Muscle layer of duodenum (tissue), 2 donors: ENCODE measurements at regions not wholly inside any gene's neighbourhood (a gene's known extent, or its start where the extent isn't known, plus 50 kb on each side); places are given as distances from the start of the nearest gene placed in this dataset.

ENCODE experiments used
- H3K27ac ChIP-seq: one replicate; pipeline ENCODE4 v1.7.0; 2013; ENCODE audit warnings: mild to moderate bottlenecking, low read length
- H3K27me3 ChIP-seq: one replicate; pipeline ENCODE4 v1.7.0; 2013; ENCODE audit warnings: low read depth, mild to moderate bottlenecking, control low read depth, low read length
- H3K36me3 ChIP-seq, 2 donors: one replicate each; pipeline ENCODE4 v1.7.0; 2013; ENCODE audit warnings: low read length in 2 of 2, control low read depth in 1 of 2, mild to moderate bottlenecking in 1 of 2; ENCODE audit not compliant: insufficient read depth in 2 of 2, control insufficient read depth in 1 of 2
- H3K4me1 ChIP-seq, 2 donors: one replicate each; pipeline ENCODE4 v1.7.0; 2013; ENCODE audit warnings: low read length in 2 of 2, mild to moderate bottlenecking in 2 of 2, control low read depth in 1 of 2, moderate library complexity in 1 of 2; ENCODE audit not compliant: insufficient read depth in 2 of 2, control insufficient read depth in 1 of 2
- H3K4me3 ChIP-seq, 2 donors: one replicate each; pipeline ENCODE4 v1.7.0; 2013; ENCODE audit warnings: low read length in 2 of 2, low read depth in 1 of 2, mild to moderate bottlenecking in 1 of 2
- H3K9me3 ChIP-seq, 2 donors: one replicate each; pipeline ENCODE4 v1.7.0; 2013; ENCODE audit warnings: low read length in 2 of 2, control low read depth in 1 of 2, mild to moderate bottlenecking in 1 of 2; ENCODE audit not compliant: control insufficient read depth in 1 of 2
- donor health status: healthy.

DNA sequence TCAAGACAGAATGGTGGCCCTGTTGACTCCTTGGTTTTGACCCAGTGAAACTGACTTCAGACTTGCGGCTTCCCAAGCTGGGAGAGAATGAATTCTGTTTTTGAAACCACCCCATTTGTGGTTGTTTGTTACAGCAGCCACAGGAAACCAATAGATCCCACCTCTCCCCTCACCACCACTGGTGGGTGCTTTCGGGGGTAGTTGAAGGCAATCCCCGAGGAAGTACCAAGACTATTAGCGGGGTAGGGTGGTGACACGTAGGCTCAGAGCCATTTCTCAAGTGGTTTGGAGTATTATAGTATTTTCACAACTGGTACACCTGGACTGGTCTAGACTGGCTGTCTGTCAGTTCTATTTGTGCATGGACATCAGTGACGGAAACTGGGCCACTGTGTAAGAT is 189.1 kb upstream of the RBPJ start:
- Histone ChIP-seq H3K36me3 (no peaks in the 10 kb centered on the region), H3K9me3 (no peaks in the 10 kb centered on the region), H3K4me3 (no peak overlapping the region), H3K4me1 (no peaks in the 10 kb centered on the region), H3K27me3 (no peaks in the 10 kb centered on the region), H3K27ac (no peak overlapping the region)

GRCh38 chr4:26132858-26133257 is 188.0 kb upstream of the RBPJ start:
- no peaks in the 10 kb centered on the region for H3K36me3 ChIP-seq
- no peaks in the 10 kb centered on the region for H3K27me3 ChIP-seq
- no peak overlapping the region for H3K4me3 ChIP-seq
- no peak overlapping the region for H3K27ac ChIP-seq
- H3K9me3 ChIP-seq: no peaks in the 10 kb centered on the region
- no peaks in the 10 kb centered on the region for H3K4me1 ChIP-seq

GRCh38 chr4:26133840-26134239 is 187.0 kb upstream of the RBPJ start:
- Histone ChIP-seq H3K4me1 (no peaks in the 10 kb centered on the region), H3K36me3 (no peaks in the 10 kb centered on the region)

GRCh38 chr4:26135331-26135730 is 185.5 kb upstream of the RBPJ start:
- no peaks in the 10 kb centered on the region for H3K36me3 ChIP-seq

More at GRCh38 chr4:26133840-26134239, 187.0 kb upstream of the RBPJ start:
- H3K4me3 ChIP-seq: no peak overlapping the region
- H3K27me3 ChIP-seq: no peaks in the 10 kb centered on the region
- no peak overlapping the region for H3K27ac ChIP-seq
- no peaks in the 10 kb centered on the region for H3K9me3 ChIP-seq

DNA sequence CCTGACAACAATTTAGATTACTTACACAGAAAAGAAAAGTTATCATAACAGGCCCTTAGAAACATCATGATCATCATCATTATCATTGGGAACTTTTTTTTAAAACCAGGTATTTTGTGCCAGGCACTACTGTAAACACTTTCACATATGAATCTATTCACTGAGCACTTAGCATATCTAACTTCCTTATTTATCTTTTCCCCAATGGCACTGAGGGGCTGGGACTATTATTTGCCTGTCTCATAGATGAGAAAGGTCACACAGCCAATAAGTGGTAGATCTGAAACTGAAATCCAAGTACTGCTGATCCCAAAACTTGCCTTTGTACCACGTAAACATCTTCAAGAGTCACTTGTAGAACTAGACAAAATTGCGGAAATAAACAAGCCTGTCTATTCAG is 184.2 kb upstream of the RBPJ start:
- Histone ChIP-seq H3K9me3 (no peaks in the 10 kb centered on the region), H3K27me3 (no peaks in the 10 kb centered on the region), H3K4me3 (no peak overlapping the region), H3K27ac (no peak overlapping the region), H3K4me1 (peaks cover 0 to 4% of the 10 kb centered on the region in 2 donors), H3K36me3 (no peaks in the 10 kb centered on the region)

More at GRCh38 chr4:26135331-26135730, 185.5 kb upstream of the RBPJ start:
- Histone ChIP-seq H3K27ac (no peak overlapping the region), H3K27me3 (no peaks in the 10 kb centered on the region), H3K4me1 (peaks cover 0 to 4% of the 10 kb centered on the region in 2 donors), H3K9me3 (no peaks in the 10 kb centered on the region), H3K4me3 (no peak overlapping the region)

GRCh38 chr4:26137288-26137687 is 183.5 kb upstream of the RBPJ start:
- no peaks in the 10 kb centered on the region for H3K36me3 ChIP-seq
- H3K9me3 ChIP-seq: no peaks in the 10 kb centered on the region
- no peaks in the 10 kb centered on the region for H3K27me3 ChIP-seq
- no peak overlapping the region for H3K27ac ChIP-seq
- peaks cover 0 to 4% of the 10 kb centered on the region in 2 donors for H3K4me1 ChIP-seq
- H3K4me3 ChIP-seq: no peak overlapping the region

- H3K9me3 ChIP-seq: no peaks in the 10 kb centered on the region
- H3K4me3 ChIP-seq: no peak overlapping the region
- no peaks in the 10 kb centered on the region for H3K27me3 ChIP-seq
- H3K27ac ChIP-seq: no peak overlapping the region
- no peaks in the 10 kb centered on the region for H3K36me3 ChIP-seq
- H3K4me1 ChIP-seq: peaks cover 0 to 4% of the 10 kb centered on the region in 2 donors
Measured at GRCh38 chr4:26139310-26139924, 181.4 kb upstream of the RBPJ start.

DNA sequence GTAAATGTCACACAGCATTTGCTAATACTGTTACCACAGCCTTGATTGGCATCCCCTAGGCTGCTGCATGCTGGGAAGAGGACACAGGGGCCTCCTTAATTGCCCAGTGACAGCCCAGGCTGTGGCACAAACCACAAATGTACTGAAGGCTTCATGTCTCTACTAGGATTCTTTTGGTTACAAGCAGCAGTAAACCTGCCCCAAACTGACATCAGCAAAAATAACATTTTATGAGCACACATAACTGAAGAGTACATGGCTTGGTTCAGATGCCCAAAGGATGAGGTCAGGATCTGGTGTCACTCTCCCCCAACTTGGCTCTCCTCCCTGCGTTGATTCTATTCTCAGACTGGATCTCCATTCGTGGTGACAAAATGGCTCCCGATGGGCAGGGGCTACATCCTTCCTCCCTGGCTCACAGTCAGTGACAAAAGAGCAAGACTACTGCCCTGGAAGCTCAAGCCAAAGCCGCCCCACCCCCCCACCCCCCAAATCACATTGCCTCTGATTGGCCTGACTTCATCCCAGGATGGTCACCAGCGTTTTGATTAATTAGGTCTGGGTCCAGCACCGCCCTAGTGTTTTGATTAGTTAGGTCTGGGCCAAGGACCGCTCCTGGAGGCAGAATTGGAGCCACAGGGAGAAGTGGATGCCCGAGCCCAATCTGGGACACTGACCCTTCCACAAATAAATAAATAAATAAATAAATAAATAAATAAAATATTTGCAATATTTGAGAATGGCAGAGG is 180.5 kb upstream of the RBPJ start:
- H3K27me3 ChIP-seq: no peaks in the 10 kb centered on the region
- no peak overlapping the region for H3K27ac ChIP-seq
- no peak overlapping the region for H3K4me3 ChIP-seq

GRCh38 chr4:26141051-26141721 is 179.6 kb upstream of the RBPJ start:
- Histone ChIP-seq H3K9me3 (no peaks in the 10 kb centered on the region), H3K36me3 (no peaks in the 10 kb centered on the region), H3K4me1 (peaks cover 0 to 4% of the 10 kb centered on the region in 2 donors), H3K4me3 (no peak overlapping the region), H3K27ac (peak overlapping the region; percentile 72), H3K27me3 (no peaks in the 10 kb centered on the region)

More for the DNA sequence above, 180.5 kb upstream of the RBPJ start:
- Histone ChIP-seq H3K4me1 (peaks cover 0 to 4% of the 10 kb centered on the region in 2 donors), H3K36me3 (no peaks in the 10 kb centered on the region), H3K9me3 (no peaks in the 10 kb centered on the region)

DNA sequence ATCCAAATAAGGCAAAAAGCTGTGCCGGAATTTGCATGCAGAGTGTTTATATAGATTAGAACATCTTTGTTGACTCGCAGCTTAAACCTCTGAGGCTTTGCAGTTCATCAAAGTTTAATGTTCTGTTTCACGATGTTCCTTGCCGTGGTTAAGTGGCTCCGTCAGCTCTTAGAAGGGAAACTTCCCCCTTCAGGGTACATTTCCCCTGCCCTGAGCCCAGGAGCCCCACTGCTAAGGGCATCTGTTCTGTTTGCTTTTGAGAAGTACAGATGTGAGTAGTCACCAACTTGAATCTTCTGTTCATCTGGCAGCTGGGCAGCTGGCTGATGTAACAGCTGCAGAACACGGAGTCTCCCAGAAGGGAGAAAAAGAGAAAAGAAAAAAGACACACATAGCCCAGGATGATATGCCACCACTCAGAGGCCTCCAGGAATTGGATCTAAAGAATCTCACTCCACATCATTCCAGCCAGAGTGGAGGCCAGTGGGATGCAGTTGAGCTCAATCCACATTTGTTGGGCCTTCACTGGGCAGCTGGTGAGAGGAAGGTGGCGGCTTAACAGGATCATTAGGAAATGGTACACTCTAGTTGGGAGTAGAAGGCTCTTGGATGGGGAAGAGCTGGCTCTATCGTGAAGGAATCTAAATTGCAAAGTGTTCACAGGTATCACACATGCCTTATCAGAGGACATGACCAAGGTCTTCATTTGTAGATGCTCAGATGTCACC is 178.7 kb upstream of the RBPJ start:
- Histone ChIP-seq H3K4me3 (no peak overlapping the region), H3K27me3 (no peaks in the 10 kb centered on the region), H3K36me3 (no peaks in the 10 kb centered on the region), H3K9me3 (no peaks in the 10 kb centered on the region), H3K27ac (peak overlapping the region; percentile 72), H3K4me1 (peaks cover 0 to 4% of the 10 kb centered on the region in 2 donors)
